IPS DF 6.9 (cell line): ENCODE measurements at regions not wholly inside any gene's neighbourhood (a gene's known extent, or its start where the extent isn't known, plus 50 kb on each side); places are given as distances from the start of the nearest gene placed in this dataset.
"Not testable (repeated sequence)": the region's sequence is repeated elsewhere in the genome, so short reads cannot be mapped to it uniquely, and the experiment has no call there.

Experiments used
- DNase-seq: peaks from one replicate; pipeline ENCODE4 v3.0.0-alpha.2; 2013; ENCODE audit warnings: low read depth, low spot score
- H3K27ac ChIP-seq: one replicate; pipeline ENCODE4 v1.5.1; 2013; ENCODE audit warnings: low read length, control low read depth
- H3K27me3 ChIP-seq: 2 replicates; pipeline ENCODE4 v1.6.1; 2013; ENCODE audit warnings: mild to moderate bottlenecking, low read length; ENCODE audit not compliant: control insufficient read depth, insufficient read depth
- H3K36me3 ChIP-seq: 2 replicates; pipeline ENCODE4 v1.6.1; 2013; ENCODE audit warnings: low read length; ENCODE audit not compliant: control insufficient read depth, insufficient read depth
- H3K4me1 ChIP-seq: 2 replicates; pipeline ENCODE4 v1.6.1; 2013; ENCODE audit warnings: low read length; ENCODE audit not compliant: control insufficient read depth, insufficient read depth
- H3K4me3 ChIP-seq: 2 replicates; pipeline ENCODE4 v1.5.1; 2013; ENCODE audit warnings: mild to moderate bottlenecking, low read length
- H3K9me3 ChIP-seq: 2 replicates; pipeline ENCODE4 v1.6.1; 2013; ENCODE audit warnings: low read length, inconsistent platforms; ENCODE audit not compliant: control insufficient read depth, insufficient read depth
- WGBS: extraction: QIAGEN DNeasy Blood & Tissue Kit; methylation state at CpG from one replicate; pipeline ENCODE4 v1.1.7; 2013; ENCODE audit warnings: mixed read lengths, missing lambda C conversion rate; ENCODE audit not compliant: insufficient read length, insufficient coverage; 5-methylcytosine and 5-hydroxymethylcytosine counted together

GRCh38 chr22:48486558-48486957 is 1341.1 kb downstream of the BRD1 start:
- Histone ChIP-seq H3K4me1 (no peaks in the 10 kb centered on the region), H3K9me3 (peaks cover 10% of the 10 kb centered on the region), H3K36me3 (no peaks in the 10 kb centered on the region; the same call in 1 of the 2 replicates), H3K4me3 (no peak overlapping the region), H3K27me3 (no peaks in the 10 kb centered on the region), H3K27ac (no peak overlapping the region)
- WGBS = no CpG with 5 or more reads among the region's 4 CpGs
- DNase-seq = no peak

DNA sequence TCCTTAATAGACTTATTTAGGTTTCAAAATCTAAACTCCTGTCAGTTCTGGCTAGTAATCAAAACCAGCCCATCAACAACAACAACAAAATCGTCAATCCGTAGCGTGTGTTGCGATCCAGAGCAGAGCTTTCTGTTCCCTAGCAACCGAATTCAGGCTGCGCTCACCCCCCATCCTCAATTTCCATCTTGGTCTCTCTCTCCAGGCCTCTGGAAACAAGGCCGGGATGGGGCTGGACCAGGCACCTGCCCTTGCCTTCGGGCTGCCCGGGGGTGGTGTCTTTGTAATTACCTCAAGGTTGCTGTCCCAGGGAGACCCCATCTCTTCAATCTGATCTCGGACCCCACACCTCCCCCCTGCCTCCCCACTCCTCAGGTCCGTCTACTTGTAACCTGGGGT is 1341.5 kb downstream of the BRD1 start:
- no peak overlapping the region for H3K4me3 ChIP-seq
- peaks cover 8% of the 10 kb centered on the region for H3K9me3 ChIP-seq
- DNase-seq = no peak
- H3K27ac ChIP-seq = no peak overlapping the region
- H3K36me3 ChIP-seq = no peaks in the 10 kb centered on the region; the same call in 1 of the 2 replicates
- H3K4me1 ChIP-seq = no peaks in the 10 kb centered on the region
- WGBS = no CpG with 5 or more reads among the region's 11 CpGs
- H3K27me3 ChIP-seq = no peaks in the 10 kb centered on the region

DNA sequence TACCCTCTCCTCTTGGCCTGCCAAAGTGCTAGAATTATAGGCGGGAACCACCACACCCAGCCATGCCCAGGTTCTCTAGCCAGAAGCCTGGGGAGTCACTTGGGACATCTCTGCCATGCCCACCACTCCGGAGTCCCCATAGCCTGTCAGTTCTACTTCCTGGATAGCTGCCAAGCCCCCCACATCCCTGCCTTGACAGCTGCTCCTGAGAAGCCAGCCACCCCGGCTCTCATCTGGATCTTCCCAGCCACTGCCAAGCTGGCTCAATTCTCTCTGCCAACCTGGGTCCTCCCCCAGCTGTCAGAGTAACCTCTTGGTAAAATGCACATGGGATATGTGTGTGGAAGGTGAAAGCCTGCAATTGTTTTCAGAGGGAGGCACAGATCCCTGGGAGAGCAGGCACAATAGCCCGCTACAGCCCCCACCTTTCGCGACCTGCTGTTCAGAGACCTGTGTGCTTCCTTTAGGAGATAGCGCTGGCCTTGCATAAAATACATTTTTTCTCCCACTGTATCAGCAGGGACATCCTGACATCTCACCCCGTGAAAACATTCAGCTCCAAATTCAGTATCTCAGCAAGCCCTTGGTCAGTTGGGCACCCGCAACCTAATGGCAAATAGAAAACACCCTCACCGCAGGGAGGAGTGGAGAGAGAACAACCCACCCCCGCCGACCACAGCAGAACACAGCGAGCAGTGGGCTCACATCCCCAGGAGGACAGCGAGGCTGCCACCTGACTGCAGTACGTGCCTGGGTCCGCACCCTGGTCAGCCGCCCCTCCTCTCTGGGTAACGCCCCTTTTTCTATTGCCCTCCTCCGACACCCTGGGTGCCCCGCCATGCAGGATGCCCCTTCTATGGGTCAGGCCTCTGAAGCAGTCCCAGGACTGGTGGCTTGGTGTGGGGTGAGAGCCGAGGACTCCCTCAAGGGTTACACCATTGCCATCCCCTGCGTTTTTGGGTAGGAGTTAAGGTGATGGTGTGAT is 1342.2 kb downstream of the BRD1 start:
- H3K4me1 ChIP-seq = no peaks in the 10 kb centered on the region
- peaks cover 8% of the 10 kb centered on the region for H3K9me3 ChIP-seq
- no peaks in the 10 kb centered on the region; the same call in 1 of the 2 replicates for H3K36me3 ChIP-seq
- no peak overlapping the region for H3K27ac ChIP-seq
- H3K4me3 ChIP-seq = no peak overlapping the region
- DNase-seq = no peak
- no CpG with 5 or more reads among the region's 22 CpGs for WGBS
- H3K27me3 ChIP-seq = no peaks in the 10 kb centered on the region

GRCh38 chr22:48483764-48484528 is 1343.7 kb downstream of the BRD1 start:
- Histone ChIP-seq H3K4me1 (no peaks in the 10 kb centered on the region), H3K27me3 (no peaks in the 10 kb centered on the region), H3K4me3 (no peak overlapping the region), H3K36me3 (no peaks in the 10 kb centered on the region; the same call in 1 of the 2 replicates), H3K27ac (no peak overlapping the region), H3K9me3 (peaks cover 10% of the 10 kb centered on the region)
- WGBS = no CpG with 5 or more reads among the region's 12 CpGs
- no peak for DNase-seq

DNA sequence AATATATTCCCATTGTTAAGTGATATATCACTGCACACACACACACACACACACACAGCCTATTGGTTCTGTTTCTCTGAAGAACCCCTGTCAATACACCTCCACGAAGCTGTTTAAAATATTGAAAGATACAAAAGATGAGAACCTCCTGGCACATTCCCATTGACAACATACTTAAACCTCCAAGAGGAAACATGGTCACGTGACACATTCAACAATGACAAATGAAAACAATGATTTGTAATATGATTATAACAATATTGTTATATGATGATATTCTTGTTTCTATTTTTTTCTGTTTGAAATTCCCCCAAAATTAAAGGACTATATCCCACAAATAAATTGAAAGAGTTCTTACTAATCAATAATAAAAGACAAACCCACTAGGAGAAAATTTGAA is 1344.9 kb downstream of the BRD1 start:
- no peak for DNase-seq
- no peaks in the 10 kb centered on the region for H3K4me1 ChIP-seq
- H3K27ac ChIP-seq = no peak overlapping the region
- no CpG with 5 or more reads among the region's 2 CpGs for WGBS
- H3K9me3 ChIP-seq = peaks cover 12% of the 10 kb centered on the region
- H3K4me3 ChIP-seq = no peak overlapping the region
- no peaks in the 10 kb centered on the region for H3K27me3 ChIP-seq
- no peaks in the 10 kb centered on the region; the same call in 1 of the 2 replicates for H3K36me3 ChIP-seq

- H3K9me3 ChIP-seq = peaks cover 14% of the 10 kb centered on the region
- WGBS = no CpG with 5 or more reads among the region's 11 CpGs
- not testable (repeated sequence) for H3K36me3 ChIP-seq, DNase-seq, H3K27me3 ChIP-seq, H3K4me3 ChIP-seq, H3K27ac ChIP-seq, H3K4me1 ChIP-seq
These were observed 1345.5 kb downstream of the BRD1 start for GRCh38 chr22:48482198-48482597.

DNA sequence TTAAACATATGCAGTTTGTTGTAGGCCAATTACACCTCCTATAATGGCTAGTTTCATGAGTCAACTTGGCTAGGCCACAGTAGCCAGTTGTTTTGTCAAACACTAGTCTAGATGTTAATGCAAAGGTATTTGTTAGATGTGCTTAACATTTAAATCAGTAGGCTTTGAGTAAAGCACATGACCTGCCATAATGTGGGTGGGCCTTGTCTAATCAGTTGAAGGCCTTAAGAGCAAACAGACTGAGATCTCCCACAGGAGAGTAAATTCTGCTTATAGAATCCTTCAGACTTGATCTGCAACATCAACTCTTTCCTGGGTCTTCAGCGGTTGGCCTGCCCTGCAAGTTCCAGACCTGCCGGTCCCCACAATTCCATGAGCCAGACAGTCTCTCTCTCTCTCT is 1345.9 kb downstream of the BRD1 start:
- no peak overlapping the region for H3K27ac ChIP-seq
- H3K27me3 ChIP-seq = no peaks in the 10 kb centered on the region
- H3K36me3 ChIP-seq = no peaks in the 10 kb centered on the region; the same call in 1 of the 2 replicates
- no peaks in the 10 kb centered on the region for H3K4me1 ChIP-seq
- peaks cover 15% of the 10 kb centered on the region for H3K9me3 ChIP-seq
- H3K4me3 ChIP-seq = no peak overlapping the region
- no CpG with 5 or more reads among the region's 2 CpGs for WGBS
- DNase-seq = no peak

- H3K4me3 ChIP-seq = no peak overlapping the region
- no peaks in the 10 kb centered on the region; the same call in 1 of the 2 replicates for H3K4me1 ChIP-seq
- no peak overlapping the region for H3K27ac ChIP-seq
- no peaks in the 10 kb centered on the region for H3K27me3 ChIP-seq
- no CpG with 5 or more reads among the region's 11 CpGs for WGBS
- H3K9me3 ChIP-seq = peaks cover 28% of the 10 kb centered on the region
- H3K36me3 ChIP-seq = no peaks in the 10 kb centered on the region; the same call in 1 of the 2 replicates
- DNase-seq = no peak
These were observed 1349.0 kb downstream of the BRD1 start for GRCh38 chr22:48478529-48479265.

DNA sequence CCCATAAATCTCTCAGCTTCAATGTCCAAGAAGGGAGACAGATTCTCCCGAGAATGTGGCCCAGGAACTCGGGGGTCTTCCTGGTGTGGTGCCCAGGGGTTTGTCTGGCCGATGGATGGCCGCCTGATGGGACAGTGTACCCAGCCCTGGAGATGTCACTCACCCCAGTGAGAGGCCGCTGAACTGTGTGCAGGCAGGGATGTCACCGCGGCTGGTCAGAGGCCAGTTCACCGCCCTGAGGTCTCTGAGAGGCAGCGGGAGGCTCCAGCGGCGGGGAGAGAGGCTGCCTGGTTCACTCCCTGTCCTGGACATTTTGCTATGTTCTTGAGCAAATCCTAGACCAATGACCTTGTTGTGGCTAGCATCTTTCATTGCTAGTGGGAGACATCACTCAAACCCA is 1349.5 kb downstream of the BRD1 start:
- H3K4me1 ChIP-seq = no peaks in the 10 kb centered on the region; the same call in 1 of the 2 replicates
- no peak for DNase-seq
- no CpG with 5 or more reads among the region's 11 CpGs for WGBS
- H3K4me3 ChIP-seq = no peak overlapping the region
- no peak overlapping the region for H3K27ac ChIP-seq
- no peaks in the 10 kb centered on the region for H3K27me3 ChIP-seq
- H3K9me3 ChIP-seq = peaks cover 30% of the 10 kb centered on the region
- no peaks in the 10 kb centered on the region; the same call in 1 of the 2 replicates for H3K36me3 ChIP-seq
